Loucy (cell line): ENCODE measurements at regions not wholly inside any gene's neighbourhood (a gene's known extent, or its start where the extent isn't known, plus 50 kb on each side); places are given as distances from the start of the nearest gene placed in this dataset.

Experiments used
- H2AFZ ChIP-seq: fragments of 200-600 bp; sonication (generic); 2 replicates; pipeline ENCODE4 v1.6.0; 2016; ENCODE audit warnings: antibody characterized with exemption, mild to moderate bottlenecking, low read length, moderate library complexity
- H3F3A ChIP-seq: fragments of 200-600 bp; 2 replicates; pipeline ENCODE4 v1.6.0; 2016; ENCODE audit warnings: antibody characterized with exemption, low read depth, mild to moderate bottlenecking
- H3K27me3 ChIP-seq: fragments of 200-600 bp; sonication (generic); 2 replicates; pipeline ENCODE4 v1.6.1; 2014; ENCODE audit warnings: low read length, mild to moderate bottlenecking; ENCODE audit not compliant: insufficient read depth, poor library complexity, severe bottlenecking
- H3K36me3 ChIP-seq: fragments of 200-600 bp; sonication (generic); 2 replicates; pipeline ENCODE4 v1.6.1; 2016; ENCODE audit warnings: low read length; ENCODE audit not compliant: insufficient read depth
- H3K4me1 ChIP-seq: fragments of 200-600 bp; sonication (generic); 2 replicates; pipeline ENCODE4 v1.5.1; 2014; ENCODE audit warnings: low read length, mild to moderate bottlenecking; ENCODE audit not compliant: insufficient read depth, poor library complexity, severe bottlenecking
- H3K4me2 ChIP-seq: fragments of 200-600 bp; sonication (generic); 2 replicates; pipeline ENCODE4 v1.6.0; 2014; ENCODE audit warnings: antibody characterized with exemption, low read length, low read depth, mild to moderate bottlenecking; ENCODE audit not compliant: poor library complexity, severe bottlenecking
- H3K4me3 ChIP-seq: fragments of 200-600 bp; sonication (generic); 2 replicates; pipeline ENCODE4 v1.5.1; 2014; ENCODE audit warnings: low read length, mild to moderate bottlenecking, mixed read lengths; ENCODE audit not compliant: poor library complexity, severe bottlenecking
- H3K79me2 ChIP-seq: fragments of 200-600 bp; sonication (generic); 2 replicates; pipeline ENCODE4 v1.6.1; 2014; ENCODE audit warnings: low read length; ENCODE audit not compliant: insufficient read depth
- H3K9ac ChIP-seq: fragments of 200-600 bp; sonication (generic); 2 replicates; pipeline ENCODE4 v1.6.0; 2014; ENCODE audit warnings: mild to moderate bottlenecking, low read depth, low read length, moderate library complexity; ENCODE audit not compliant: poor library complexity, severe bottlenecking
- H3K9me2 ChIP-seq: fragments of 200-600 bp; sonication (generic); replicated peaks from 2 replicates; pipeline ENCODE4 v1.6.1; 2016; ENCODE audit warnings: low read depth, low read length, mixed read lengths
- H3K9me3 ChIP-seq: fragments of 200-600 bp; sonication (generic); 2 replicates; pipeline ENCODE4 v1.6.1; 2014; ENCODE audit warnings: mild to moderate bottlenecking, antibody characterized with exemption, low read length, low read depth; ENCODE audit not compliant: insufficient read depth
- H4K20me1 ChIP-seq: fragments of 200-600 bp; sonication (generic); 2 replicates; pipeline ENCODE4 v1.6.0; 2014; ENCODE audit warnings: antibody characterized with exemption, low read length, mild to moderate bottlenecking; ENCODE audit not compliant: insufficient read depth, poor library complexity, severe bottlenecking
- EZH2phosphoT487 ChIP-seq: fragments of 200-600 bp; IDR thresholded peaks from 2 replicates; pipeline ENCODE4 v1.6.1; 2018; ENCODE audit warnings: antibody characterized with exemption, mild to moderate bottlenecking, moderate library complexity, borderline replicate concordance
- TF ChIP-seq, protein P1 (sequence below): fragments of 200-600 bp; sonication (generic); conservative IDR thresholded peaks from 2 replicates; pipeline ENCODE4 v1.5.1; 2014; ENCODE audit warnings: mild to moderate bottlenecking, antibody characterized with exemption, low read length

DNA sequence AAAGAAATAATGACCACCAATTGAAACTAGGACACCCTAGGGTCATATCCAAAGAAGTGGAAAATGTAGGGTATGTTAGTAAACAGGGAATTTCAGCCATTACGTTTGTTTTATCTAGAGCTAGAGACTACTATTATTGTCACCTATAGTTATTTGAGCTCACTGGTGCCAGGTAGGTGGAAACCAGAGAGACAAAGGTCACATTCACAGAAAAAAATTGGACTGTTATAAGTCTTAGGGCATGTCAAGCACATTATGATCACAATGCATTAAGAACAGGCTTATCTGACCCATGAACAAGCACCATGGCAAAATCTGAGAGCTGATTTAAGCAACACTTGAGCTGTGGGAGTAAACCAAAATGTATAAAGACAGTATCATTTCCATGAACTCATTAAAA is 530.1 kb upstream of the CITED2 start:
- Histone ChIP-seq H3K79me2 (no peaks in the 10 kb centered on the region), H3F3A (no peaks in the 10 kb centered on the region), H3K4me3 (no peak overlapping the region), H3K4me2 (no peak overlapping the region), H3K9me3 (no peaks in the 10 kb centered on the region), H2AFZ (no peak overlapping the region), H3K27me3 (no peaks in the 10 kb centered on the region), H3K9me2 (no peaks in the 10 kb centered on the region), H3K4me1 (no peaks in the 10 kb centered on the region), H3K36me3 (no peaks in the 10 kb centered on the region), H4K20me1 (no peaks in the 10 kb centered on the region), H3K9ac (no peak overlapping the region)
- TF ChIP-seq EZH2phosphoT487 = no peak
- TF ChIP-seq, protein P1, sequence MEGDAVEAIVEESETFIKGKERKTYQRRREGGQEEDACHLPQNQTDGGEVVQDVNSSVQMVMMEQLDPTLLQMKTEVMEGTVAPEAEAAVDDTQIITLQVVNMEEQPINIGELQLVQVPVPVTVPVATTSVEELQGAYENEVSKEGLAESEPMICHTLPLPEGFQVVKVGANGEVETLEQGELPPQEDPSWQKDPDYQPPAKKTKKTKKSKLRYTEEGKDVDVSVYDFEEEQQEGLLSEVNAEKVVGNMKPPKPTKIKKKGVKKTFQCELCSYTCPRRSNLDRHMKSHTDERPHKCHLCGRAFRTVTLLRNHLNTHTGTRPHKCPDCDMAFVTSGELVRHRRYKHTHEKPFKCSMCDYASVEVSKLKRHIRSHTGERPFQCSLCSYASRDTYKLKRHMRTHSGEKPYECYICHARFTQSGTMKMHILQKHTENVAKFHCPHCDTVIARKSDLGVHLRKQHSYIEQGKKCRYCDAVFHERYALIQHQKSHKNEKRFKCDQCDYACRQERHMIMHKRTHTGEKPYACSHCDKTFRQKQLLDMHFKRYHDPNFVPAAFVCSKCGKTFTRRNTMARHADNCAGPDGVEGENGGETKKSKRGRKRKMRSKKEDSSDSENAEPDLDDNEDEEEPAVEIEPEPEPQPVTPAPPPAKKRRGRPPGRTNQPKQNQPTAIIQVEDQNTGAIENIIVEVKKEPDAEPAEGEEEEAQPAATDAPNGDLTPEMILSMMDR = no peak

DNA sequence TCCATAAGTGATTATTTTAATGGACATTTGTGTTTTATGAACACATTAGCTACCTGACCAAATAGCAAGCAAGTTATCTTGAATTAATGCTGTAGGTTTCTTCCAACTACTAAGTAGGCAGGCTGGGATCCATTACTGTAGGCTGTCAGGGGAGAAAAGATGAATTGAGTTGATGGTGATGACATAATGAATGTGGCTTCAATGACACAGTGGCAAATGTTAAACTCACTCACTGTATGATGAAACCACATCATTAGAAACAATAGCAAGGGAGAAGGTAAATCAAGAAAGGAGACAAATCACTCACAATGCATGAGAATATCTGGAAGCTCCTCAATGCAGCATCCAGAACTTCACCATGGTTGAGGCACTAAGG is 529.7 kb upstream of the CITED2 start:
- no peak overlapping the region for H3K4me3 ChIP-seq
- H3K9ac ChIP-seq = no peak overlapping the region
- no peaks in the 10 kb centered on the region for H3K79me2 ChIP-seq
- H2AFZ ChIP-seq = no peak overlapping the region
- H3K27me3 ChIP-seq = no peaks in the 10 kb centered on the region
- no peaks in the 10 kb centered on the region for H3K36me3 ChIP-seq
- no peaks in the 10 kb centered on the region for H3K4me1 ChIP-seq
- TF ChIP-seq EZH2phosphoT487 = no peak
- TF ChIP-seq, protein P1 = no peak
- H3F3A ChIP-seq = no peaks in the 10 kb centered on the region
- no peaks in the 10 kb centered on the region for H3K9me2 ChIP-seq
- H3K9me3 ChIP-seq = no peaks in the 10 kb centered on the region
- no peaks in the 10 kb centered on the region for H4K20me1 ChIP-seq
- no peak overlapping the region for H3K4me2 ChIP-seq

GRCh38 chr6:139903411-139904157 is 529.1 kb upstream of the CITED2 start:
- Histone ChIP-seq H3K4me1 (no peaks in the 10 kb centered on the region), H2AFZ (no peak overlapping the region), H3K9me2 (no peaks in the 10 kb centered on the region), H3K27me3 (no peaks in the 10 kb centered on the region), H3K9ac (no peak overlapping the region), H3K9me3 (no peaks in the 10 kb centered on the region), H3K79me2 (no peaks in the 10 kb centered on the region), H3K4me3 (no peak overlapping the region), H3K4me2 (no peak overlapping the region), H3K36me3 (no peaks in the 10 kb centered on the region), H4K20me1 (no peaks in the 10 kb centered on the region), H3F3A (no peaks in the 10 kb centered on the region)
- TF ChIP-seq EZH2phosphoT487 = no peak
- TF ChIP-seq, protein P1 = no peak
